Neuron (in vitro differentiated cells): ENCODE measurements at regions not wholly inside any gene's neighbourhood (a gene's known extent, or its start where the extent isn't known, plus 50 kb on each side); places are given as distances from the start of the nearest gene placed in this dataset.
A peak's percentile ranks its signal among the peaks of the same experiment; 100 is the strongest.
"Not testable (repeated sequence)": the region's sequence is repeated elsewhere in the genome, so short reads cannot be mapped to it uniquely, and the experiment has no call there.

Experiments used
- H2AFZ ChIP-seq: one replicate; pipeline ENCODE4 v1.6.1; 2013; ENCODE audit warnings: low read depth, mild to moderate bottlenecking, inconsistent platforms, low read length, moderate library complexity
- H3K27me3 ChIP-seq: one replicate; pipeline ENCODE4 v1.6.1; 2013; ENCODE audit warnings: low read length; ENCODE audit not compliant: insufficient read depth
- H3K36me3 ChIP-seq: one replicate; pipeline ENCODE4 v1.6.1; 2013; ENCODE audit warnings: low read length; ENCODE audit not compliant: insufficient read depth
- H3K4me1 ChIP-seq: one replicate; pipeline ENCODE4 v1.6.1; 2013; ENCODE audit warnings: low read length; ENCODE audit not compliant: insufficient read depth
- H3K4me3 ChIP-seq: 2 replicates; pipeline ENCODE4 v1.5.1; 2013; ENCODE audit warnings: mild to moderate bottlenecking, low read length, moderate library complexity
- H3K9me3 ChIP-seq: one replicate; pipeline ENCODE4 v1.6.1; 2013; ENCODE audit warnings: low read length

DNA sequence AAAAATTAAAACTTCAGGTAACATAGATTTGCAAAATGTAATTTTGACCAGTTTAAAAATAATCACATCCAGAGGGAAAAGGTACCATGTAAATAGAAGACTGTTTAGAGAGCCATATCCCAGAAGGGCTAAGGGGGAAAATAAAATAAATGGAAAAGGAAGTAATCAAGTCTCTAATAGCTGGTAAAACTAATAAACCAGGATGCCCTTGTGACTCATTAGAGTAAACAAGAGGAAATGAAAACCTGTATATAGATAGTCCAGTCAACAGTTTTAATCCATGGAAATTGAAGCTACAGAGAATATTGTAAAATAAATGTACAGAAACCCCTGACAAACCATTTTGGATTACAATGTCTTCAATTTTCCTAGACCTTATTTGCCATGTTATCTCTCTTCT lies 698.0 kb upstream of the RGS18 start:
- no peaks in the 10 kb centered on the region for H3K9me3 ChIP-seq
- H3K27me3 ChIP-seq = no peaks in the 10 kb centered on the region
- no peaks in the 10 kb centered on the region for H3K36me3 ChIP-seq
- no peak overlapping the region for H3K4me3 ChIP-seq
- H2AFZ ChIP-seq = no peak overlapping the region
- no peaks in the 10 kb centered on the region for H3K4me1 ChIP-seq

GRCh38 chr1:191483988-191484387 lies 674.3 kb upstream of the RGS18 start:
- Histone ChIP-seq H3K4me1 (no peaks in the 10 kb centered on the region), H3K27me3 (no peaks in the 10 kb centered on the region), H3K9me3 (no peaks in the 10 kb centered on the region), H3K36me3 (no peaks in the 10 kb centered on the region), H3K4me3 (no peak overlapping the region), H2AFZ (no peak overlapping the region)

DNA sequence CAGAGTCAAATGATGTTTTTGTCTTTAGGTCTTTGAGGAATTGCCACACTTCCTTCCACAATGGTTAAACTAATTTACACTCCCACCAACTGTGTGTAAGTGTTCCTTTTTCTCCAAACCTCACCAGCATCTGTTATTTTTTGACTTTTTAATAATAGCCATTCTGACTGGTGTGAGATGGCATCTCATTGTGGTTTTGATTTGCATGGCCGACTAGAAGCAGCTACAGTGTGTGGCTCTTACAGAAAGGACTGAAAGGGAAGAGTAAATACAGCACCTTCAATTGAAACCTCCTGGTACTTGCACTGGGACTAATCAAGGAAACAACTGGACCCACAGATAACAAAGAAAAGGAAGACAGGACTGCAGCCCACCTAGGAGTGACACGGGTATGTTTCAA lies 668.0 kb upstream of the RGS18 start:
- Histone ChIP-seq H3K4me3 (no peak overlapping the region), H3K27me3 (no peaks in the 10 kb centered on the region), H3K36me3 (no peaks in the 10 kb centered on the region), H3K9me3 (no peaks in the 10 kb centered on the region), H3K4me1 (no peaks in the 10 kb centered on the region), H2AFZ (no peak overlapping the region)

- Histone ChIP-seq H3K4me1 (no peaks in the 10 kb centered on the region), H3K27me3 (no peaks in the 10 kb centered on the region), H3K36me3 (no peaks in the 10 kb centered on the region), H3K4me3 (no peak overlapping the region), H2AFZ (no peak overlapping the region), H3K9me3 (no peaks in the 10 kb centered on the region)
Measured at GRCh38 chr1:191495040-191495439, 663.2 kb upstream of the RGS18 start.

DNA sequence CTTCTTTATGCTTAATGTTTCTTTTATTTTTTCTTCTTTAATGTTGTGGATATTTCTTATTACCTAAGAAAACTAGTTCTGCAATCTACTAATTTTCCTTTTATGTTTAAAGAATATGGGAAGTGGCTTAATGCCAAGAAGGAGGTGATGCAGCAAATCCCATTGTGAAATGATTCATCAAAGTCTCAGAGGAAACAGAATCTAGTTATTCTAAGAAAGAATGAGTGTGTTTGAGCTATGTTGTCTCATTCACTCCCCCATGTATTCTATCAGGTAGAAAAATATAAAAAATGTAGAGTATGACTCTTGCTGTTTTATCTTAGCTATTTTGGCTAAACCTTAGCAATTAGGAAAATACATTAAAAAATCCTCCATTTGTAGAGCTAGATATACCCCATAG lies 659.9 kb upstream of the RGS18 start:
- Histone ChIP-seq H3K4me3 (no peak overlapping the region), H3K4me1 (no peaks in the 10 kb centered on the region), H3K27me3 (no peaks in the 10 kb centered on the region), H2AFZ (no peak overlapping the region), H3K36me3 (no peaks in the 10 kb centered on the region), H3K9me3 (no peaks in the 10 kb centered on the region)

DNA sequence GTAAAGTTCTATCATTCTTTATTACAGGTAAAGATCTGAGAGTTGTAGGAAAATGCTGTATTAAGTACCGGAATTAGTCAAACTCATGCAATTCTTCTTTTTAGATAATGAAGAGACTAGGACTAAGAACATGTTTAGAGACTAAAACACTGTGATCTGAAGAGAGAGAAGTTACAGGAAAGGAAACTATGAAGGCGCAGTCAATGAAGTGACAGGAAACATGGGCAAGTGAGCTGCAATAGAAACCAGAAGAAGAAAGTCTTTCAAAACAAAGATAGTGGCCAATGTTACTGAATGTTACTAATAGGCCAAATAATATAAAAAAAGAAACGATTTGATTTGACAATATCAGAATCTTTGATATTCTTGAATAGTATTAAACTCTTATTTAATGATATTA lies 659.4 kb upstream of the RGS18 start:
- no peak overlapping the region for H2AFZ ChIP-seq

GRCh38 chr1:191504999-191505398 lies 653.3 kb upstream of the RGS18 start:
- H3K4me3 ChIP-seq = no peak overlapping the region
- no peaks in the 10 kb centered on the region for H3K9me3 ChIP-seq
- no peaks in the 10 kb centered on the region for H3K27me3 ChIP-seq
- no peaks in the 10 kb centered on the region for H3K36me3 ChIP-seq
- H3K4me1 ChIP-seq = no peaks in the 10 kb centered on the region
- no peak overlapping the region for H2AFZ ChIP-seq

More for the DNA sequence above, 659.4 kb upstream of the RGS18 start:
- Histone ChIP-seq H3K4me1 (no peaks in the 10 kb centered on the region), H3K27me3 (no peaks in the 10 kb centered on the region), H3K4me3 (no peak overlapping the region), H3K9me3 (no peaks in the 10 kb centered on the region), H3K36me3 (no peaks in the 10 kb centered on the region)

DNA sequence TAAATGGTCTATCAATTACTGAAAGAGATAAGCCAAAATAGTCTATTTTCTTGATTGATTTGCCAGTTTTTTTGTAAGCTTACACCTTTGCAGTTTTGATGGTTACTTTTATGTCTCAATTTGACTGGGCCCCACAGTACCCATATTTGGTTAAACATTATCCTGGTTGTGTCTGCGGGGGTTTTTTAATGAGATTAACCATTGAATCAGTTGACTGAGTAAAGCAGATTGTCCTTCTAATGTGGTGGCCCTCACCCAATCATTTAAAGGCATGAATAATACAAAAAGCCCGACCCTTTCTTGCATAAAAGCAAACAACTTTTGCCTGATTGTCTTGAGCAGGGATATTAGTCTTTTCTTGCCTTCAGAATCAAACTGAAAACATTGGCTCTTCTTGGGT lies 650.0 kb upstream of the RGS18 start:
- H3K4me1 ChIP-seq = no peaks in the 10 kb centered on the region
- H3K4me3 ChIP-seq = no peak overlapping the region
- H3K9me3 ChIP-seq = no peaks in the 10 kb centered on the region
- no peaks in the 10 kb centered on the region for H3K36me3 ChIP-seq
- no peaks in the 10 kb centered on the region for H3K27me3 ChIP-seq
- peak overlapping the region; percentile 46 for H2AFZ ChIP-seq

DNA sequence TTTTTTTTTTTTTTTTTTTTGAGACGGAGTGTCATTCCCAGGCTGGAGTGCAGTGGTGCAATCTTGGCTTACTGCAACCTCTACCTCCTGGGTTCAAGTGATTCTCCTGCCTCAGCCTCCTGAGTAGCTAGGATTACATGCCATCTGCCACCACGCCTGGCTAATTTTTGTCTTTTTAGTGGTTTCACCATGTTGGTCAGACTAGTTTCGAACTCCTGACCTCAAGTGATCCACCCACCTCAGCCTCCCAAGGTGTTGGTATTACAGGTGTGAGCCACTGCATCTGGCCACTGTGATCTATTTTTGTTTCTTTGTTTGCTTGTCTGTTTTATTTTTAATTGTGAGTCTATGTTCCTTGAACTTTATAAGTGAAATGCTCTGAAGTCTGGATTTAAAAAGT lies 646.8 kb upstream of the RGS18 start:
- not testable (repeated sequence) for H3K4me1 ChIP-seq, H3K9me3 ChIP-seq, H2AFZ ChIP-seq, H3K36me3 ChIP-seq, H3K27me3 ChIP-seq, H3K4me3 ChIP-seq

GRCh38 chr1:191517826-191518225 lies 640.4 kb upstream of the RGS18 start:
- no peaks in the 10 kb centered on the region for H3K36me3 ChIP-seq
- H3K9me3 ChIP-seq = no peaks in the 10 kb centered on the region
- no peaks in the 10 kb centered on the region for H3K27me3 ChIP-seq
- no peak overlapping the region for H2AFZ ChIP-seq
- no peak overlapping the region for H3K4me3 ChIP-seq
- no peaks in the 10 kb centered on the region for H3K4me1 ChIP-seq

GRCh38 chr1:191519519-191519918 lies 638.7 kb upstream of the RGS18 start:
- H3K36me3 ChIP-seq = no peaks in the 10 kb centered on the region
- H3K4me1 ChIP-seq = no peaks in the 10 kb centered on the region
- no peaks in the 10 kb centered on the region for H3K9me3 ChIP-seq
- H3K4me3 ChIP-seq = no peak overlapping the region
- no peaks in the 10 kb centered on the region for H3K27me3 ChIP-seq
- H2AFZ ChIP-seq = no peak overlapping the region

- H3K4me1 ChIP-seq = no peaks in the 10 kb centered on the region
- no peak overlapping the region for H3K4me3 ChIP-seq
- H2AFZ ChIP-seq = no peak overlapping the region
- no peaks in the 10 kb centered on the region for H3K9me3 ChIP-seq
- H3K27me3 ChIP-seq = no peaks in the 10 kb centered on the region
- no peaks in the 10 kb centered on the region for H3K36me3 ChIP-seq
Measured at GRCh38 chr1:191520345-191520744, 637.9 kb upstream of the RGS18 start.

- not testable (repeated sequence) for H2AFZ ChIP-seq, H3K27me3 ChIP-seq, H3K36me3 ChIP-seq, H3K4me3 ChIP-seq, H3K9me3 ChIP-seq, H3K4me1 ChIP-seq
Measured at GRCh38 chr1:191525944-191526343, 632.3 kb upstream of the RGS18 start.

- Histone ChIP-seq H3K4me3 (no peak overlapping the region), H3K4me1 (no peaks in the 10 kb centered on the region), H3K27me3 (no peaks in the 10 kb centered on the region), H3K9me3 (no peaks in the 10 kb centered on the region), H2AFZ (no peak overlapping the region), H3K36me3 (no peaks in the 10 kb centered on the region)
Measured at GRCh38 chr1:191528275-191528674, 630.0 kb upstream of the RGS18 start.
